KBM-7 (cell line): ENCODE measurements at regions not wholly inside any gene's neighbourhood (a gene's known extent, or its start where the extent isn't known, plus 50 kb on each side); places are given as distances from the start of the nearest gene placed in this dataset.

ENCODE experiments used
- DNase-seq: peaks from one replicate; pipeline ENCODE4 v3.0.0-alpha.2; 2015
- in situ Hi-C: fragments of 300-500 bp; cut with MboI; formaldehyde crosslinking; loops from 2 replicates; pipeline ENCODE4 v1.14.3; 2020; ENCODE audit warnings: low sequenced_read_pairs, low pct_unique_long_range_greater_than_20kb, mixed read lengths

DNA sequence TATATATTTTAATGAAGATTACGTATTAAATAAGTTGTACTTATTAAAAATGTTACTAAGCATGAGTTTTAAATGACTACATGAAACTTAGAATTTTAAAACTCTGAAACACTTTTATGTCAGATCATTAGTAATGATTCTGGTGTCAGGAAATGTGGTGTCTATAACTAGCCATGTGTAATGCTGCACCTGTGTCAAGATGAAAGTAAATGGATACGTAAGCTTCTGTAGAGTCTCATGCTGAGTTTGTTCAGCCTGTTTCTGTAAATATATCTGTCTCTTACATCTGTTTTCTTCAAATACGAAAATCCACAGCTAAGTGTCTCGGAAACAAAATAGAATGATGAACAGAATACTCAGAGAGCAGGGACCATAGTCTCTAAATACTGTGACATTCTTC, 278.0 kb upstream of the SMC2 start:
- in situ Hi-C loops: no loop called here
- DNase-seq: no peak

DNA sequence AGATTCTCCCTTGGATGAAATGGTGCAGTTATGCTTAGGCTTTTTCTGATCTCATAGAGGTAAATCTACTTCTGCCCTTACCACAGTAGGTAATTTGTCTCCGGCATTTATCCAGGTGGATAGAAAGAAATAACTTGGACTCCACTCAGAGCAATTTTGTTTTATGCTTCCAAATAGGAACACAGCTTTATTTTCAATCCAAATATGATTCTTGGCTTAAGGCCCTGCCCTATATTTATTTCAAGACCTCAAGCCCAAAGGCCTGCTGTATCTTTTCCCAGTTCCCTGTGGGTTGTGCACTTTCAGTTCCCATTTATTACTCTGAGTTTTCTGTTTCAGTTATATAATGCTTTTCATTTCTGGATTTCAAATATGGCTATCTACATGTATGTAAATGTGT, 274.2 kb upstream of the SMC2 start:
- no peak for DNase-seq
- in situ Hi-C loops: no loop called here

DNA sequence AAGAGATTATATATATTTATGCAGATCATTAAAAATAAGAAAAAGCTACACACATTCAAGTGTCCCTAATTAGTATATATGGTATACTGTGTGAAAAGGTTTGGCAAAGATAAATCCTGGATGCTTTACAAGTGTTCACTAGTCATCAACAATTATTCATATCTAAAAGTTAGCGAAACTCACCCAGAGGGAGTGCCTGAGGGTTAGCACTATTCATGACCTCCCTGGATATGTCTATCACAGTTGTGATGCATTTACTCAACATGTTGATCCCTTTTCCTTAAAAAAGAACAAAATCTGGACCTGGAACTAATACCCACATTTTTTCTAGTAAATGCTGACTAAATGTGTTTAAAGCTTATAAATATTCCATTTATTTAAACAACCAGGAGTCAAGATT, 273.0 kb upstream of the SMC2 start:
- in situ Hi-C loops: no loop called here

DNA sequence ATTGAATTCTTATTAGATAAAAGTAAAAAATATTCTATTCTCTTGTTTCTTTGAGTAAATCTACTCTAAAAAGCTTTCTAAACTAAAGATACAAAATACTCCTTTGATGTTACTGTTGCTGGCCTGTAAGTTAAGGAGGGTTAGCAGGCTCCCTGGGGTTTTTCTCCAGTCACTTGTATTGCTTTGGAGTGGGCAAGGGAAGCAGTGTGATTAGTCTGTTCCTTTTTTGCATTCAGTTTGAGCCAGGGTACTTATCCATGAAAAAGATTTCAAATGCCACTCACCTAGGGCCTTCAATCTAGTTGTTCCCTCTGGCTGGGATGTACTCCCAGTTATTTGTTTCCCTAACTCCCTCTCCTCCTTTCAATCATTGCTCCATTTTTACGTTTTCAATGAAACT, 256.2 kb upstream of the SMC2 start:
- in situ Hi-C loops: no loop called here
- no peak for DNase-seq

More for the DNA sequence above, 273.0 kb upstream of the SMC2 start:
- no peak for DNase-seq

DNA sequence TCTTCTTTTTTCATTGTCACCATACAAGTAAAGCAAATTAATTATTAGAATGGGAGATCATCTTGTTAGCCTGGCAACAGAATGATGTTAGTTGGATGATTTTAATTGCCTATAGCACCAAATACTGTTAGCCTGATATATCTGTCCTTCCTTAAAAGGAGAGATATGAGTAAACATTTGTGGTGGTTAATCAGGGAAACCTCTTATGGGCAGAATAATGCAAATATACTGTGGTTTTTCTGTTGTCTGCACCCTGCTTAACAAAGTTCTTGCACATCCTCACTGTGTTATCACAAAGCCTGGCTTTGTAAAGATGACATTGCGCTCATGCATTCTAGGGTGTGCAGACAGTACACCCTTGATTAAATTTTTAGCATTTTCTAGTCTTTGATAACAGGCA, 254.9 kb upstream of the SMC2 start:
- in situ Hi-C loops: no loop called here
- DNase-seq: no peak

DNA sequence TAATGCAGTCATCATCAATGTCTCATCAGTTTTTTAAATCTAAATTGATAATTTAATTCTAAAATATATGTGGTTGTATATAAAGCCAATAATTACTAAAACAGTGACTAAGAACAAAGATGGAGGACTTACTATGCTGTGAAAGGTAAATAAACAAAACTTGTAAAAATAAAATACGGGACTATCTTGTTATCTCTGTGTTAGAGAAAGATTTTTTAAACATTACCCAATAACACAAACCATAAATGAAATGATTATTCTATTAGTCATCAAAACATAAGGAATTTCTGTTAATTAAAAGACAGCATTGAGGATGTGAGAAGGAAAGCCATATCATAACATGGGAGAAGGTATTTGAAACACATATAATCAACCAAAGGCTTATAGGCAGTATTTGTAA, 226.2 kb upstream of the SMC2 start:
- in situ Hi-C loops: no loop called here
- no peak for DNase-seq

DNA sequence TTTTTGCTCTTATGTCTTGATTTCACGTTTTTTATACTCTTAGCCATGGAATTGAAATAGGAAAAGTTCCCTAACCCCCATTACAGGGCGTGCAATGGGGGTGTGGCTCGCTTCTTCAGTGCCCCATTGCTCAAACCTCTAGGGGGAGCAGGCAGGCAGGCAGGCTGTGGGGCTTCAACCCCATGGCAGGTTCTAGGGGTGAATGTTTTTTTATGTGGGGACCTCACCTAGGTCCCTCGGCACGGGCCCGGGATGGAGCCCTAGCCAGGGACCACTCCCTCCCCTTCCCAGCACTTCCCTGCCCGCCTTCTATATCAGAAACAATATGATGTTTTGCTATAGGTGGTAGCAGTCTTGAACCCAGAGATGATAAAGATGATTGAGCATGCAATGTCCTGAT, 221.3 kb upstream of the SMC2 start:
- in situ Hi-C loops: no loop called here
- DNase-seq: no peak

DNA sequence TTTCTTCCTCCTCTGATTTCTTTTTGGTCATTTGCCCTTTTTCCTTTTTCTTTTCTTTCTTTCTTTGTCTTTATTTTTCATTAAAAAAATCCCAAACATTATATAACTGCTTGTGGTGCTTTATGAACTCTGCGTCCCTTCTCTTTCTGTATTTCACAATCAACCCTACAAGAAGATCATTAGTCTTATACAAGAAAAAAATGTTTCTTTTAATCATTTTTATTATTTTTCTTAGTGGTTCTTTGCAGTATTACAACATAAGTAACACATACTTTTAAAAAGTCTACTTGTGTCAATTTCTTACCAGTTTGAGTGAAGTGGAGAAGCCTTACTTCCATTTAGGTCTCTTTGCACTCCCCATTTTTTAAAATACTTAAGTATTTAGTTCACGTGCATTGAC, 212.7 kb upstream of the SMC2 start:
- in situ Hi-C loops: no loop called here
- no peak for DNase-seq

DNA sequence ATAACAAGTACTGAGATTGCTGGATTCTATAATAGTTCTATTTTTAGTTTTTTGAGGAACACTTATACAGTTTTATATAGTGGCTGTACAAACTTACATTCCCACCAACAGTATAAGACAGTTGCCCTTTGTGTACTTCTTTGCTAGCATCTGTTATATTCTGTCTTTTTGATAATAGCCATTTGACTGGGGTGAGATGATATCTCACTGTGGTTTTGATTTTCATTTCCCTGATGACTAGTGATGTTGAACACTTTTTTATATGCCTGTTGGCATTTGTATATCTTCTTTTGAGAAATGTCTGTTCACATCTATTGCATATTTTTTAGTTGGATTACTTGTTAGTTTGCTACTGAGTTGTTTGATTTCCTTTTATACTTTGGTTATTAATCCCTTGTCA, 204.1 kb upstream of the SMC2 start:
- in situ Hi-C loops: no loop called here
- DNase-seq: no peak

DNA sequence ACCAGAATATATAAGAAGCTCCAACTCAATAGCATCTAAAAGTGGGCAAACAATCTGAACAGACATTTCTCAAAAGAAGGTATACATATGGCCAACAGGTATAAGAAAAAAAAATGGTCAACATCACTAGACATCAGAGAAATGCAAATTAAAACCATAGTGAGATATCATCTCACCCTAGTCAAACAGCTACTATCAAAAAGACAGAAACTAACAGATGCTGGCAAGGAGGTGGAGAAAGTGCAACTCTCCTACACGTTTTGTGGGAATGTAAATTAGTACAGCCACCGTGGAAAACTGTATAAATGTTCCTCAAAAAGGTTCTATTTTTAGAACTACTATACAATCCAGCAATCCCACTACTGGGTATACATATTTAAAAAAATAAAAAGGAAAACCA, 199.9 kb upstream of the SMC2 start:
- DNase-seq: no peak
- in situ Hi-C loops: no loop called here

DNA sequence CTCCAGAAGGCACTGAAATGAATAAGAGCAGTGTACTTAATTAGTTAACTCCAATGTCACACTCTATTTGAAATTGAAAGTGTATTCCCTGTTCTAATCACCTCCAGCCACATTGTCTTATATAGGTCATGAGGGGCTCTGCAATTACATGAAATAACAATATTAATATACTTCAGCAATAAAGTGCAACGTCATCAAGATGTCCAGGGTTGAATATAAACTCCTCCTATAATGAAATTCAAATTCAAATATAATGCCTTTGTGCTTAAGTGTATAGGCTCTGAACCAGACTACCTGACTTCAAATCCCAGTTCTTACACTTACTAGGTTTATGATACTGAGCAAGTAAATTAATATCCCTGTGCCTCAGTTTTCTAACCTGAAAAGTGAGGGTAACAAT, 195.6 kb upstream of the SMC2 start:
- DNase-seq: no peak
- in situ Hi-C loops: no loop called here

DNA sequence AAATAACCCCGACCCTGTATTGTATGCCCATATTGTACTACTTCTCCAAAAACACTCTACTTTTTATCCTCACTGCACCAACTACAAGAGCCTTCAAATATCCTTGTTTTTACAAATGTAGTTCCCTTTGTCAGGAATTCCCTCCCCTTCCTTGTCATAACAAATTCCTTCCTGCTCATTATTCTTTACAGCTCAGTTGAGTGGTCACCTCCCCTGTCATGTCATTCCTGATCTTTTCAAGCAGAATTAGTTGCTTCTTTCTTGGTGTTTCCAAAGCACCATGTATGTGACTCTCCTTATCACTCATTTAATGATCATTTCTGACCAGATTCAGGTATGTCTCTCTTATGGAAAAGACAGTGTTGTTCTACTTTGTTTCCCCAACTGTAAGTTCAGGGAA, 194.2 kb upstream of the SMC2 start:
- no peak for DNase-seq
- in situ Hi-C loops: no loop called here

DNA sequence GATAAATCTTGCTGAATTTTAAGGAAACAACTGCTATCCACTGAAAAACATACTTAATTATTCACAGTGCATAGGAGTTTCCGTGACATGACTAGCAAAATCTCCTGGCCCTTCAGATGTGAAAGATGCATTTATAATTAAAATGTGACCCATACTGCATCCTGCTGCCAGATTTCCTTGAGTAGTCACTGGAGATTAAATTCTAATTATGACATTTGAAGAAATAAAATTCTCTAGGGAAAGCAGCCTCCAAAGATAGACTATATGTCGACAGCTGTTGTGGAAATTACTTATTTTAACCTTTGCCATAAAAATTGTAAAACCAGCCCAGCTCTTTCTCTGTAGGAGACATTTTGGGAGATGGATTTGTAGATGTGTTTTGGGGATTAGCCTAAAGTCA, 193.6 kb upstream of the SMC2 start:
- DNase-seq: no peak
- in situ Hi-C loops: no loop called here

DNA sequence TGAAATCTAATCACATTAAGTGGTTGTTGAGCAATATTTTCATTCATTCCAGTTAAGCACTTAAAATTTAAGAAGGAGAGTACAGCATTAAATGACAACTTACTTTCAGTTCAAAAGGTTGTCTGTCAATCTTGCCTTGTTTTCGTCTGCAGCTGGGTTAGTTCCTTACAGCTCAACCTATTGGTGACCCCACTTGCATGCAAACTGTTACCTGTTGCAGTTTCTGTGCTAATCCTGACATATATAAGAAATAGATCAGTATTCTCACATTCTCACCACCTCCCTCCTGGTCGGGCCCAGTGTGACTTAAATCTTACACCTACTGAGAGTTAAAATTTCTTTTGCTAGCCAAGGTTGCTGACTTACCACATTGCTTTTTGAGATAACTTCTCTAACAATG, 191.8 kb upstream of the SMC2 start:
- DNase-seq: no peak
- in situ Hi-C loops: no loop called here

DNA sequence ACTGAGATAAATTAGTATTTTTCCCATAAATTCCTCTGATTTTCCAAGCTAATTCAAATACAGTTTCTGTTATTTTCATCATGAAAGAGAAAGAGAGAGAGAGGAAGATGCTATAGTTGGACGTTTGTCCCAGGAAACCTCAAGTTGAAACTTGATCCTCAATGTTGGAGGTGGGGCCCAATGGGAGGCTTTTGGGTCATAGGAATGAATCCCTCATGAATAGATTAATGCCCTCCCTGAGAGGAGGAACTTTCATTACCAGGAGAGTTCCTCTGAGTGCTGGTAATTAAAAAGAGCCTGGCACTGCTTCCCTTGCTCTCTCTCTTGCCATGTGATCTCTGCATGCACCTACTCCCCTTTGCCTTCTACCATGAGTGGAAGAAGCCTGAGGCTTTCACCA, 189.9 kb upstream of the SMC2 start:
- in situ Hi-C loops: no loop called here

DNA sequence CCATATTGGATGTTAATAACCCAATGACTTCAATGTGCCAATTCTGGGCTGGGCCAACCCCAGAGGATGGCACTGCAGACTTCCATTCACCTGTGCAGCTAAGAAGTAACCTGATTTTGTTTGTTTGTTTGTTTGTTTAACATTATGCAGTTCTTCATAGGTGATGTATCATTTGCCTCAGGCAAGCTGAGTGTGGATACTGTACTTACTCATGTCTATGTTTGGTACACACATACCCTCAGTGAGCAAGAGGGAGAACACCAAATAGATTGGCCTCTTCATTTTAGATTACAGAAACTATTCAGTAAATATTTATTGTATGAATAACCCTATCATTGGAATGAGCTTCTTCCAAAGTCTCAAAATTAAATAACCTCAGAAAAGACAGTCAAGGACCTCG, 180.2 kb upstream of the SMC2 start:
- in situ Hi-C loops: no loop called here
- no peak for DNase-seq

More for the DNA sequence above, 189.9 kb upstream of the SMC2 start:
- no peak for DNase-seq

DNA sequence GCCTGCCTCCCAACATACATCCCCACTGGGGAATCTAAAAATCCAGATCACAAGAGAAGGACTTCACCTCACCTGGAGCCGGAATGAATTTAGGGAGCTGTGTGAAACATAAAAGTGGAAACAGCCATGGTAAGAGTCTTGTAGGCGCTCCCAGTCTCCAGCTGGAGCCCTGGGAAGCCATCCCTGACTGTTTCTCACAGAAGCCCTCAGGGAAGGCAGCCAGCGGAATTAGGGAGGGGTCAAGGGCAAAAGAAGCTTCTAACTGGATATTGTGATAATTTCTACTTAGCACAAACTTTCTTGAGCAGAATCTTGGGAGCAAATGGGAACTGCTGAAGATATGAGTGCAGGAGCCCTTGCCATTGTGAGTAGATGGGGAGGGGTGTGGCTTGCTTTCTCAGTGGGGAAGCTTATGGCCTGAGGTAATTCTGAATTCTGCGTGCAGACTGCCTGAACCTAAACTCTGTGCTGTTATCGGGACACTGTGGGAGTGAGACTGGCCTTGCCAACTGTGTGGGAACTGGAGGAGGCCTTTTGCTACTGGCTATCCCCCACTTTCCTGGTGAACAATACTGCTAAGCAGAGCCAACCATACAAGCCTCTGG, 174.4 kb upstream of the SMC2 start:
- DNase-seq: no peak

DNA sequence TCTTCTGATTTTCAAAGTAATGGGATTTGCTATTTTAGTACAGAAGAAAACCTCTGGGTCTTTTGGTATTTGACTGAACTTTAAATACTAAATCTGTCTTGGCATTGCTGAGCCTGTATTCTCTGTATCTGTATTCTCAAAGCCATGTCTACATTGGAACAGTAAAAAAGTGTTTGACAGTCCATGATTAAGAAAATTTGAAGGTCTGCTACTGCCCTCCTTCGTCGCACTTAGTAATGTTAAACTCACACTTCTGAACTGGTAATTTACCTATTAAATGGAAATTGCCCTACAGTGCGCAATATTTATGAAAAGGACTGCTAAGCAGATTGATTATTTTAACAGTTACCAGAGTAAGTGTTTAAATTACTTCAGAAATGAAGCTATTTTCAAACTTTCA, 165.7 kb upstream of the SMC2 start:
- no peak for DNase-seq
- in situ Hi-C loops: no loop called here

More for the DNA sequence above, 174.4 kb upstream of the SMC2 start:
- in situ Hi-C loops: no loop called here

DNA sequence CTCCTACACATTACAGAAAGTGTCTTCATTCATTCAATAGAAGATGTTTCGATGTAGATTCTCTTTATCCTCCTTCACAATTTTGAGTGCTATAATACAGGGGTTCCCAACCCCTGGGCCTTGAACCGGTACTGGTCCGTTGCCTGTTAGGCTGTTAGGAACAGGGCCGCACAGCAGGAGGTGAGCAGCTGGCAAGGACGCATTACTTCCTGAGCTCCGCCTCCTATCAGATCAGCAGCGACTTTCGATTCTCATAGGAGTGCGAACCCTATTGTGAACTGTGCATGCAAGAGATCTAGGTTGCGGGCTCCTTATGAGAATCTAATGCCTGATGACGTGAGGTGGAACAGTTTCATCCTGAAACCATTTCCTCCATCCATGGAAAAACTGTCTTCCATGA, 153.0 kb upstream of the SMC2 start:
- DNase-seq: no peak
- in situ Hi-C loops: no loop called here

DNA sequence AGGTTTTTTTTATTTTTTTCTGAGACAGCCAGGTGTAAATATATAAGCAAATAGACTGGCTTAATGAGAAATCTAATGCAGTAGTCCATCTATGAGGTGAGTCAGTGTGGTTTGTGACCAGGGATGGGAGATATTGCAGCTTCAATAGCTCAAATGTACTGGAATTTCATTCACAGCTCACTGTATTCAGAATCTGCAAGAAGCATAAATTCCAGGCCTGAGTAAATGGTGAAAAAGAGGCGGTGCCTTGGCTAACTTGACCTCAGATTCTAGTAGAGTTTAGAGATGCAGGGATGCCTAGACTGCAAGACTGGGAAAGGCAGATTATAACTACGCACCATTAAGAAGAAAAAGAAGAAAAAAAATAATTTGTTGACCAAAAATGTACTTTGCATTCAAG, 151.9 kb upstream of the SMC2 start:
- in situ Hi-C loops: no loop called here
- DNase-seq: no peak

DNA sequence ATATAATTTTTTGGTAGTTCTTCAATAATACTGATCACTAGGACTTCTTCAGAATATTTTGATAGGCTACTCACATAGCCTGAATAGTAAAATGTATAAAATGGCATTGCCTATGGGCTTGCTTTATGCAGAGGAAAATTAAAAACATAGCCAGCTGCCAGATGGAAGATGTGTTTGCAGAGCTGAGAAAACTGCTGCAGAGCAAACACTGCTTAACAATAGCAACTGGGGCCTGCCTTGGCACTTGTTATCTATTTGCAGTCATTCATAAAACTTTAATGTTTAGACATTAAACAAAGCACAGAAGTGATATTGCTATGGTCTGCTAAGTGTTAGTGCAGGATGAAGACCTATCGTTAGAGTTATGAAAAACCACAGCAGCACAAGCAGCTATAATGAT, 151.5 kb upstream of the SMC2 start:
- in situ Hi-C loops: no loop called here
- DNase-seq: no peak

DNA sequence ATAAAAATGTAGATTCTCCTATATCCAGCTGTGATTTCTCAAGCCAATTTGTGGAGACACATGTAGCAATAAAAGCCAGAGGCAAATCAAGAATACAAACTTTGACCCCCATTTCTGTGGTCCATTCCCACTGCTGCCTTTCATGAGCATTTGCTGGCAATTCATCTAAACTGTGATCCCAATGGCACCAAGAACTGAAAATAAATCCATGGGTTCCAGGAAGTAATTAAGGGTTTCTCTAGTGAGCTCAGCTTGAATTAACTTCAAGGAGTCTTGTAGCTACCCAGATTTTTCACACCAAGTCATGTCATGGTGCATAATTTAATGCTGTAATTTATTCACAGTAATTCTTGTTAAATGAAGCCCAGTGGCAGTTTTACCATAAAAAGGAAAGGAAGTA, 145.0 kb upstream of the SMC2 start:
- in situ Hi-C loops: no loop called here
- no peak for DNase-seq
